CD4-positive, alpha-beta T cell (primary cell): ENCODE measurements at regions not wholly inside any gene's neighbourhood (a gene's known extent, or its start where the extent isn't known, plus 50 kb on each side); places are given as distances from the start of the nearest gene placed in this dataset.
A peak's percentile ranks its signal among the peaks of the same experiment; 100 is the strongest.

Source experiments
- ATAC-seq: fragments of 200-7000 bp; cut with Tn5 transposase; one replicate; pipeline ENCODE4 v1.10.0; 2022; ENCODE audit warnings: mild to moderate bottlenecking; ENCODE audit not compliant: poor library complexity
- CTCF ChIA-PET: fragments of 350-600 bp; sonication (Branson Sonifier 250); formaldehyde crosslinking; loops from one replicate; lab custom pipeline; 2021; ENCODE audit warnings: antibody characterized with exemption, inconsistent platforms; lab: Charles Lee
- POLR2A ChIA-PET: fragments of 350-600 bp; sonication (Branson Sonifier 250); formaldehyde crosslinking; loops from one replicate; lab custom pipeline; 2021; ENCODE audit warnings: antibody characterized with exemption, inconsistent platforms; lab: Charles Lee
- DNase-seq, 14 experiments: peaks; one replicate each; pipeline ENCODE4 v3.0.0-alpha.2; 2013 to 2020; ENCODE audit warnings: mixed read lengths in 2 of 14
- H3K27ac ChIP-seq, 2 donors: one replicate each; pipeline versions ENCODE4 v1.5.1 to v1.7.0; 2013; ENCODE audit warnings: low read length in 2 of 2, low read depth in 1 of 2, mild to moderate bottlenecking in 1 of 2
- H3K27me3 ChIP-seq, 2 experiments: 1 replicate in 1 of 2; 2 replicates in 1 of 2; pipeline versions ENCODE4 v1.6.1 to v1.7.0; 2013; ENCODE audit warnings: low read length in 2 of 2, control low read depth in 1 of 2, mild to moderate bottlenecking in 1 of 2, moderate library complexity in 1 of 2; ENCODE audit not compliant: insufficient read depth in 2 of 2, control insufficient read depth in 1 of 2
- H3K36me3 ChIP-seq: one replicate; pipeline ENCODE4 v1.6.1; 2013; ENCODE audit warnings: low read length, control low read depth; ENCODE audit not compliant: insufficient read depth
- H3K4me1 ChIP-seq: one replicate; pipeline ENCODE4 v1.6.1; 2013; ENCODE audit warnings: low read length, control low read depth; ENCODE audit not compliant: insufficient read depth
- H3K4me3 ChIP-seq: one replicate; pipeline ENCODE4 v1.5.1; 2013; ENCODE audit warnings: mild to moderate bottlenecking, low read length, moderate library complexity
- H3K9me3 ChIP-seq, 2 experiments: 1 replicate in 1 of 2; 2 replicates in 1 of 2; pipeline versions ENCODE4 v1.6.1 to v1.7.0; 2013; ENCODE audit warnings: low read length in 2 of 2, mild to moderate bottlenecking in 2 of 2, control low read depth in 1 of 2, moderate library complexity in 1 of 2; ENCODE audit not compliant: control insufficient read depth in 1 of 2, insufficient read depth in 1 of 2
- H3K27ac Mint-ChIP-seq: one replicate; pipeline ENCODE4 v1.8.0; 2020; ENCODE audit warnings: mixed read lengths
- H3K27me3 Mint-ChIP-seq: one replicate; pipeline ENCODE4 v1.8.0; 2021; ENCODE audit warnings: mixed read lengths
- H3K36me3 Mint-ChIP-seq: one replicate; pipeline ENCODE4 v1.8.0; 2021; ENCODE audit warnings: low read depth, mixed read lengths
- H3K4me1 Mint-ChIP-seq: one replicate; pipeline ENCODE4 v1.8.0; 2021; ENCODE audit warnings: low read depth, mixed read lengths
- H3K4me3 Mint-ChIP-seq: one replicate; pipeline ENCODE4 v1.8.0; 2020; ENCODE audit warnings: mild to moderate bottlenecking, mixed read lengths
- H3K9me3 Mint-ChIP-seq: one replicate; pipeline ENCODE4 v1.8.0; 2020; ENCODE audit warnings: mixed read lengths
- CTCF ChIP-seq: fragments of 200-600 bp; IDR thresholded peaks from one replicate; pipeline ENCODE4 v1.8.0; 2022; ENCODE audit warnings: antibody characterized with exemption, mild to moderate bottlenecking
- intact Hi-C, 2 experiments: fragments of 100-400 bp; cut with DNase I in 1 of 2; cut with micrococcal nuclease in 1 of 2; formaldehyde crosslinking; loops; one replicate each; pipeline versions ENCODE4 v1.15.1 to v1.9.0; 2023 to 2025; cut with DNase I, micrococcal nuclease

GRCh38 chr3:111301238-111301798 is 229.7 kb downstream of the NECTIN3 start:
- CTCF ChIA-PET = interaction anchor here (0.7 kb wide), 1 partner anchor 222 kb away, joined by 3 read pairs; no protein-coding TSS in a partner anchor
- Histone ChIP-seq H3K4me3 (no peak overlapping the region), H3K4me1 (no peaks in the 10 kb centered on the region), H3K27me3 (no peaks in the 10 kb centered on the region), H3K27ac (no peak overlapping the region), H3K36me3 (no peaks in the 10 kb centered on the region), H3K9me3 (no peaks in the 10 kb centered on the region)
- DNase-seq (peak in 1 of 14 experiments; percentile 16), ATAC-seq (no peak)
- no peaks in the 10 kb centered on the region for H3K9me3 Mint-ChIP-seq
- TF ChIP-seq CTCF = no peak
- no peaks in the 10 kb centered on the region for H3K36me3 Mint-ChIP-seq
- no peaks in the 10 kb centered on the region for H3K27me3 Mint-ChIP-seq
- POLR2A ChIA-PET = no interaction called here
- intact Hi-C loops = no loop called here
- no peak overlapping the region for H3K27ac Mint-ChIP-seq
- no peak overlapping the region for H3K4me3 Mint-ChIP-seq
- peaks cover 6% of the 10 kb centered on the region for H3K4me1 Mint-ChIP-seq

- Histone ChIP-seq H3K36me3 (no peaks in the 10 kb centered on the region), H3K4me1 (no peaks in the 10 kb centered on the region), H3K27me3 (no peaks in the 10 kb centered on the region), H3K4me3 (no peak overlapping the region), H3K9me3 (no peaks in the 10 kb centered on the region), H3K27ac (no peak overlapping the region)
- H3K27me3 Mint-ChIP-seq = no peaks in the 10 kb centered on the region
- peaks cover 6% of the 10 kb centered on the region for H3K4me1 Mint-ChIP-seq
- intact Hi-C loops = no loop called here
- no peak for TF ChIP-seq CTCF
- ATAC-seq (no peak), DNase-seq (no peak)
- no peaks in the 10 kb centered on the region for H3K36me3 Mint-ChIP-seq
- ChIA-PET CTCF (no interaction called here), POLR2A (no interaction called here)
- no peaks in the 10 kb centered on the region for H3K9me3 Mint-ChIP-seq
- no peak overlapping the region for H3K27ac Mint-ChIP-seq
- H3K4me3 Mint-ChIP-seq = no peak overlapping the region
Observed at GRCh38 chr3:111302063-111302462, 230.4 kb downstream of the NECTIN3 start.

GRCh38 chr3:111303760-111304159 is 232.1 kb downstream of the NECTIN3 start:
- Mint-ChIP-seq H3K27ac (no peak overlapping the region), H3K4me1 (peaks cover 6% of the 10 kb centered on the region), H3K36me3 (no peaks in the 10 kb centered on the region), H3K27me3 (no peaks in the 10 kb centered on the region), H3K9me3 (no peaks in the 10 kb centered on the region), H3K4me3 (no peak overlapping the region)
- Histone ChIP-seq H3K4me1 (no peaks in the 10 kb centered on the region), H3K4me3 (no peak overlapping the region), H3K9me3 (no peaks in the 10 kb centered on the region), H3K36me3 (no peaks in the 10 kb centered on the region), H3K27ac (no peak overlapping the region), H3K27me3 (no peaks in the 10 kb centered on the region)
- ATAC-seq = no peak
- DNase-seq = no peak
- intact Hi-C loops = no loop called here
- ChIA-PET POLR2A (interaction anchor here (1.7 kb wide), 1 partner anchor 9 kb away, joined by 3 read pairs; no protein-coding TSS in a partner anchor), CTCF (no interaction called here)
- no peak for TF ChIP-seq CTCF
